Astrocyte (in vitro differentiated cells and primary cell): ENCODE measurements at regions not wholly inside any gene's neighbourhood (a gene's known extent, or its start where the extent isn't known, plus 50 kb on each side); places are given as distances from the start of the nearest gene placed in this dataset.

Experiments used
- DNase-seq: peaks from one replicate; pipeline ENCODE4 v3.0.0-alpha.2; 2010; ENCODE audit warnings: low read depth
- FAIRE-seq: peaks from 2 replicates; lab custom pipeline; 2011; peaks lifted over from hg19 to GRCh38; lab: Jason Lieb, UNC
- H2AFZ ChIP-seq: 2 replicates; pipeline ENCODE4 v1.6.0; 2012; ENCODE audit warnings: low read depth, low read length, inconsistent platforms
- H3K27ac ChIP-seq: 2 replicates; pipeline ENCODE4 v1.5.1; 2011; ENCODE audit warnings: low read depth, low read length, inconsistent platforms
- H3K27me3 ChIP-seq: 2 replicates; pipeline ENCODE4 v1.6.0; 2011; ENCODE audit warnings: low read length, inconsistent platforms; ENCODE audit not compliant: insufficient read depth
- H3K36me3 ChIP-seq: 2 replicates; pipeline ENCODE4 v1.5.1; 2011; ENCODE audit warnings: low read length, inconsistent platforms; ENCODE audit not compliant: insufficient read depth
- H3K4me1 ChIP-seq: 2 replicates; pipeline ENCODE4 v1.5.1; 2011; ENCODE audit warnings: low read length, inconsistent platforms; ENCODE audit not compliant: insufficient read depth
- H3K4me2 ChIP-seq: 2 replicates; pipeline ENCODE4 v1.6.0; 2012; ENCODE audit warnings: low read length, inconsistent platforms
- H3K4me3 ChIP-seq: 2 replicates; pipeline ENCODE4 v1.5.1; 2011; ENCODE audit warnings: low read depth, mild to moderate bottlenecking, low read length, inconsistent platforms; ENCODE audit not compliant: insufficient read depth
- H3K79me2 ChIP-seq: 2 replicates; pipeline ENCODE4 v1.6.0; 2012; ENCODE audit warnings: mild to moderate bottlenecking, low read length, inconsistent platforms; ENCODE audit not compliant: insufficient read depth
- H3K9ac ChIP-seq: 2 replicates; pipeline ENCODE4 v1.6.0; 2012; ENCODE audit warnings: mild to moderate bottlenecking, low read length, inconsistent platforms
- H3K9me3 ChIP-seq: 2 replicates; pipeline ENCODE4 v1.5.1; 2012; ENCODE audit warnings: low read depth, mild to moderate bottlenecking, low read length, inconsistent platforms; ENCODE audit not compliant: insufficient read depth
- H4K20me1 ChIP-seq: 2 replicates; pipeline ENCODE4 v1.6.0; 2012; ENCODE audit warnings: low read length, inconsistent platforms; ENCODE audit not compliant: insufficient read depth
- H3K27ac Mint-ChIP-seq: one replicate; pipeline ENCODE4 v1.8.0; 2021; ENCODE audit warnings: mild to moderate bottlenecking, mixed read lengths; ENCODE audit not compliant: unreplicated experiment
- H3K27me3 Mint-ChIP-seq: one replicate; pipeline ENCODE4 v1.8.0; 2021; ENCODE audit warnings: low read depth, mixed read lengths; ENCODE audit not compliant: unreplicated experiment
- H3K36me3 Mint-ChIP-seq: one replicate; pipeline ENCODE4 v1.8.0; 2021; ENCODE audit warnings: low read depth, mixed read lengths; ENCODE audit not compliant: unreplicated experiment
- H3K4me1 Mint-ChIP-seq: one replicate; pipeline ENCODE4 v1.8.0; 2021; ENCODE audit warnings: low read depth, mixed read lengths; ENCODE audit not compliant: unreplicated experiment
- H3K4me3 Mint-ChIP-seq: one replicate; pipeline ENCODE4 v1.8.0; 2021; ENCODE audit warnings: mild to moderate bottlenecking, moderate library complexity, mixed read lengths; ENCODE audit not compliant: unreplicated experiment
- H3K9me3 Mint-ChIP-seq: one replicate; pipeline ENCODE4 v1.8.0; 2021; ENCODE audit warnings: mild to moderate bottlenecking, mixed read lengths; ENCODE audit not compliant: unreplicated experiment
- CTCF ChIP-seq: IDR thresholded peaks from 2 replicates; pipeline ENCODE4 v1.5.1; 2011; ENCODE audit warnings: low read depth, mild to moderate bottlenecking, inconsistent platforms, low read length, moderate library complexity; ENCODE audit not compliant: insufficient read depth
- EZH2 ChIP-seq: IDR thresholded peaks from 2 replicates; pipeline ENCODE4 v1.6.1; 2012; ENCODE audit warnings: mild to moderate bottlenecking, low read length, inconsistent platforms; ENCODE audit not compliant: insufficient read depth

GRCh38 chr6:68082086-68082485, 553.0 kb upstream of the ADGRB3 start:
- Histone ChIP-seq H2AFZ (no peak overlapping the region), H3K27me3 (no peaks in the 10 kb centered on the region), H3K4me3 (no peak overlapping the region), H3K36me3 (no peaks in the 10 kb centered on the region), H3K9ac (no peak overlapping the region), H3K9me3 (no peaks in the 10 kb centered on the region), H3K4me1 (no peaks in the 10 kb centered on the region), H4K20me1 (no peaks in the 10 kb centered on the region), H3K27ac (no peak overlapping the region), H3K79me2 (no peaks in the 10 kb centered on the region), H3K4me2 (no peak overlapping the region)
- no peaks in the 10 kb centered on the region for H3K4me1 Mint-ChIP-seq
- no peak overlapping the region for H3K27ac Mint-ChIP-seq
- FAIRE-seq, result no peak
- TF ChIP-seq CTCF, result no peak
- TF ChIP-seq EZH2, result no peak
- H3K9me3 Mint-ChIP-seq, result no peaks in the 10 kb centered on the region
- no peaks in the 10 kb centered on the region for H3K36me3 Mint-ChIP-seq
- H3K27me3 Mint-ChIP-seq, result no peaks in the 10 kb centered on the region
- no peak for DNase-seq
- H3K4me3 Mint-ChIP-seq, result no peak overlapping the region

- Mint-ChIP-seq H3K27me3 (no peaks in the 10 kb centered on the region), H3K4me3 (no peak overlapping the region), H3K36me3 (no peaks in the 10 kb centered on the region), H3K27ac (no peak overlapping the region), H3K9me3 (no peaks in the 10 kb centered on the region), H3K4me1 (no peaks in the 10 kb centered on the region)
- TF ChIP-seq EZH2, result no peak
- no peak for TF ChIP-seq CTCF
- DNase-seq (no peak), FAIRE-seq (no peak)
- no peaks in the 10 kb centered on the region for H3K36me3 ChIP-seq
- no peak overlapping the region for H3K4me3 ChIP-seq
- no peak overlapping the region for H3K4me2 ChIP-seq
- no peaks in the 10 kb centered on the region for H4K20me1 ChIP-seq
- H3K27ac ChIP-seq, result no peak overlapping the region
- H2AFZ ChIP-seq, result no peak overlapping the region
- no peaks in the 10 kb centered on the region for H3K79me2 ChIP-seq
- no peaks in the 10 kb centered on the region for H3K4me1 ChIP-seq
- H3K9me3 ChIP-seq, result no peaks in the 10 kb centered on the region
- no peaks in the 10 kb centered on the region for H3K27me3 ChIP-seq
- H3K9ac ChIP-seq, result no peak overlapping the region
These were observed 555.0 kb upstream of the ADGRB3 start for GRCh38 chr6:68080074-68080473.

- H3K27ac Mint-ChIP-seq, result no peak overlapping the region
- DNase-seq (no peak), FAIRE-seq (no peak)
- H3K27me3 Mint-ChIP-seq, result no peaks in the 10 kb centered on the region
- Histone ChIP-seq H2AFZ (no peak overlapping the region), H3K4me3 (no peak overlapping the region), H3K27ac (no peak overlapping the region), H3K36me3 (no peaks in the 10 kb centered on the region), H4K20me1 (no peaks in the 10 kb centered on the region), H3K4me1 (no peaks in the 10 kb centered on the region), H3K79me2 (no peaks in the 10 kb centered on the region), H3K9ac (no peak overlapping the region), H3K9me3 (no peaks in the 10 kb centered on the region), H3K4me2 (no peak overlapping the region), H3K27me3 (no peaks in the 10 kb centered on the region)
- no peak for TF ChIP-seq CTCF
- TF ChIP-seq EZH2, result no peak
- no peak overlapping the region for H3K4me3 Mint-ChIP-seq
- no peaks in the 10 kb centered on the region for H3K36me3 Mint-ChIP-seq
- no peaks in the 10 kb centered on the region for H3K4me1 Mint-ChIP-seq
- no peaks in the 10 kb centered on the region for H3K9me3 Mint-ChIP-seq
These were observed 557.4 kb upstream of the ADGRB3 start for GRCh38 chr6:68077661-68078060.
